Prostate gland (tissue), 2 donors: ENCODE measurements at regions not wholly inside any gene's neighbourhood (a gene's known extent, or its start where the extent isn't known, plus 50 kb on each side); places are given as distances from the start of the nearest gene placed in this dataset.

Source experiments
- CTCF ChIP-seq, 4 experiments: fragments of 200-600 bp in 2 of 4; fragments of 450-650 bp in 2 of 4; sonication (generic) in 2 of 4; IDR thresholded peaks; 1 replicate in 3 of 4; 2 replicates in 1 of 4; pipeline ENCODE4 v1.5.1; 2016 to 2019; ENCODE audit warnings: antibody characterized with exemption in 4 of 4, mild to moderate bottlenecking in 2 of 4, moderate library complexity in 2 of 4
- POLR2A ChIP-seq: fragments of 450-650 bp; IDR thresholded peaks from one replicate; pipeline ENCODE4 v1.6.1; 2016; ENCODE audit warnings: antibody characterized with exemption, mild to moderate bottlenecking
- POLR2AphosphoS5 ChIP-seq: sonication (generic); formaldehyde crosslinking; IDR thresholded peaks from one replicate; pipeline ENCODE4 v1.6.1; 2017; ENCODE audit warnings: antibody characterized with exemption

- TF ChIP-seq CTCF (IDR thresholded peaks at IDR 0.05) (no peak), POLR2AphosphoS5 (no peak), POLR2A (no peak)
Measured at GRCh38 chr6:101268541-101268940, 125.0 kb upstream of the GRIK2 start.
